NCI-H2227 (cell line): ENCODE measurements at regions not wholly inside any gene's neighbourhood (a gene's known extent, or its start where the extent isn't known, plus 50 kb on each side); places are given as distances from the start of the nearest gene placed in this dataset.

ENCODE experiments used
- DNase-seq: peaks from one replicate; lab custom pipeline; 2025; ENCODE audit not compliant: unreplicated experiment; lab: John Stamatoyannopoulos, UW

DNA sequence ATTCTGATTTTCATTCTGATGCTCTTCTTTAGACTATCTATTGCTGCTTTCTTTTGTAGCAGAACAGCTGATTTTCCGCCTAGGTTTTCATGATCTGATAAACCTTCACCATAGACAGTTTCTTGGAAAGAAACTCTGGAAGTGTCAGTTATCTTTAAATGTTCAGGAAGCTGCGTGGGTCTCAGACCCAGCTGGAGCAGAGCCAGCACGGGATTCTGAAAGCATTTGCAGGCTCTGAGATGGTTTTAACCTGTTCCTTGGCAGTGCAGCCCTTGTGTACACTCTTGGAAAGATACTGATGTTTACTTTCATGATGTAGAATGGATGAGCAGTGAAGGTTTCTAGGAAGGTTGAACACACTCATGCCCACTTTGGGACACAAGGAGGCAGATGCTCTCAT, 178.0 kb upstream of the DMRT1 start:
- DNase-seq = no peak

DNA sequence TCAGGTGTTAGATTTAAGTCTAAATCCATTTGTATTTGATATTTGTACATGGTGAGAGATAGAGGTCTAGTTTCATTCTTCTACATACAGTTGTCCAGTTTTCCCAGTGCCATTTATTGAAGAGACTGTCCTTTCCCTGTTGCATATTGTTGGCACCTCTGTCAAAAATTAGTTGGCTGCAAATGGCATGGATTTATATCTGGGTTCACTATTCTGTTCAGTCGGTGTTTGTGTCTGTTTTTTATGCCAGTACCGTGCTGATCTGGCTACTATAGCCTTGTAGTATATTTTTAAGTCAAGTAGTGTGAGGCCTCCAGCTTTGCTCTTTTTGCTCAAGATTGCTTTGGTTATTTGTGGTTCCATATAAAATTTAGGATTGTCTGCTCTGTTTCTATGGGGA, 176.2 kb upstream of the DMRT1 start:
- no peak for DNase-seq

DNA sequence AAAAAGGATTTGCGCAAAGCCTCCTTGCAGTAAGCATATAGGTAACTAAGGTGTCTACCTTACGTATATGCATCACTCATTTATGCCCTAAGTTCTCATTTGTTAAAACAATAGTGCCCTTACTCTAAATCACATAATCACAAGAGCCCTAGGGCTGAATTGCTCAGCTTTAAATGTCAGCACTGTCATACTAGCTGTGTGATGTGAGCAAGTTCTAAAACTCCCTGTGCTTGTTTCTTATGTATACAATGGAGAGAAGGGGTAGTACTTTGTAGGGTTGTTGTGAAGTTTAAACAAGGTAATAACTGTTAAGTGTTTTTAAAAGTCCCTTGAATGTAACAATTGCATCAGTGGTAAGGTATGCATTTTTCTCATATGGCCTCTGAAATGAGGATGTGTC, 169.5 kb upstream of the DMRT1 start:
- no peak for DNase-seq

DNA sequence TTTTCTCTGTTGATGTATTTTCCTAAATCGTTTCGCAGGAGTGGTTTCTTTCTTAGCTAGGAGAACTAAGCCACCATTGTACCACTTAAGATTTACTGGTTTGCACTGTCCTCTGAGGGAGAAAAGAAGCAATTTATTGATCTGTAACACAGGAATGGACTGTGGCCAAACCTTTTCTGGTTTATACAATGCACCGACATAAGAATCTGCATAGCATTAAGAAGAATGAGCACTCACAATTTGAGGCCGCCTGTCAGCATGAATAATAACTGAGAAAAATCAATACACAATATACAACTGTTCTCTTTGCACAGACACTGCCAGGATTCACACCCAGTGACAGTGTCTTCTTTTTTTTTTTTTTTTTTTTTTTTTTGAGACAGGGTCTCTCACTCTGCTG, 168.6 kb upstream of the DMRT1 start:
- DNase-seq = no peak

DNA sequence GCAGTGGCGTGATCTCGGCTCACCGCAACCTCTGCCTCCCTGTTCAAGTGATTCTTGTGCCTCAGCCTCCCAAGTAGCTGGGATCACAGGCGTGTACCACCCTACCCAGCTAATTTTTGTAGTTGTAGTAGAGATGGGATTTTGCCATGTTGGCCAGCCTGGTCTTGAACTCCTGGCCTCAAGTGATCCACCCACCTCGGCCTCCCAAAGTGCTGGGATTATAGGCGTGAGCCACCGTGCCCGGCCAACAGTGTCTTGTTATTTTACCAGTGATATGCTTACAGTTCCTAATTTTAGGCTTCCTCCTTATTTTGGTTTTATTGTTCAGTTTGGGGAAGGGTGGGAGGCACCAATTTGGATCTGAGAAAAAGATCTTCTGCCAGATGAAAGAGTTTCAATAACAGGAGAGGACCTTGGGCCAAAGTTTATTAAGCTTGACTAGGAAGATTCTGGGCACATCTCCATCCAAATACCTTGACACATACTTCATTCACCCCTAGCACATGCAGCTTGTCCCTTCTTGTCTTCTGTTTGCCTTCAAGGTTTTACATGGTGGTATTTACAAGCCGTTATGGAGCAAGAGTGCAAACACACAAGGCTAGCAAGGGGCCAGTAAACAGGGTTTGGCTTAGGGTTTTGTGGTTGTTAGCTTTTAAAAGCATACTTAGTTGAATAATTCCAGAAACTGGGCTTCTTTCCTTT, 168.1 kb upstream of the DMRT1 start:
- no peak for DNase-seq

DNA sequence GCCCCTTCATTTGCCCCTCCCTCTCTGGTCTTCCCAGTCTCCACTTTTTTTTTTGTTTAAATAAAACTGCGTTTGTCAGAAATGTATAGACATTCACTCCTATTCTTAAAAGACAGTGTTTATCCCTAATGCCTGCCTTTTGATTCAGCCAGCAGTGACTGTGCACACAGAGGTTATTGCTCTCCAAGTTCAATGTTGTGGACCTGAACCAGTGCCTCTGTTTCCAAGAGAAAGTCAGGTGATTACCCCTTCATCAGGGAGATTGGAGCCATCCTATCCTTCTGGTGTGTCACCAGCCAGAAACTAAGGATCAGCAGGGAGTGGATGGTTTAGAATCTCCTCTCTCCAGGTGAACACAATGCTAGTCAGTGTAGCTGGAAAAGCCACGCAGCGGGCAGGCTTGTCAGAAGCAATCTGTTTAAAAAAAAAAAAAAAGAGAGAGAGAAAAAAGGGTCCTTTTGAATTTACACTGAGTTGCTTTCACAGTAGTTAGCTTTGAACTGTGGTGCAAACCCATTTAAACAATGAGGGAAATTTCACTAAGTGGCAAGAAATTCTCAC, 167.5 kb upstream of the DMRT1 start:
- peak; percentile 44 for DNase-seq

DNA sequence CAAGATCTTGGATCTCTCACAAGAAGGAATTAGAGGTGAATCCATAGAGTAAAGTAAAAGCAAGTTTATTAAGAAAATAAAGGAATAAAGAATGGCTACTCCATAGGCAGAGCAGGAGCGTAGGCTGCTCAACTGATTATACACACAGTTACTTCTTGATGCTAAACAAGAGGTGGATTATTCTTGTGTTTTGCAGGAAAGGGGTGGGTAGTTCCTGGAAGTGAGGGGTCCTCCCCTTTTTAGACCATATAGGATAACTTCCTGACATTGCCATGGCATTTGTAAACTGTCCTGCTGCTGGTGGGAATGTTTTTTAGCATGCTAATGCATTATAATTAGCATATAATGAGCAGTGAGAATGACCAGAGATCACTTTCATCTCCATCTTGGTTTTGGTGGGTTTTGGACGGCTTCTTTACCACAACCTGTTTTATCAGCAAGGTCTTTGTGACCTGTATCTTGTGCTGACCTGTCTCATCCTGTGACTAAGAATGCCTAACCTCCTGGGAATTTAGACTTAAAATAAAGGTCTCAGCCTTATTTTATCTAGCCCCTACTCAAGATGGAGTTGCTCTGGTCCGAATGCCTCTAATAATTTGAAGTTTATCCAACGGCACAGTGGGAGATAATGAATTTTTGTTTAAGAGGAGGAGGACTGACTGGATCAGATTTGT, 165.7 kb upstream of the DMRT1 start:
- DNase-seq = no peak

DNA sequence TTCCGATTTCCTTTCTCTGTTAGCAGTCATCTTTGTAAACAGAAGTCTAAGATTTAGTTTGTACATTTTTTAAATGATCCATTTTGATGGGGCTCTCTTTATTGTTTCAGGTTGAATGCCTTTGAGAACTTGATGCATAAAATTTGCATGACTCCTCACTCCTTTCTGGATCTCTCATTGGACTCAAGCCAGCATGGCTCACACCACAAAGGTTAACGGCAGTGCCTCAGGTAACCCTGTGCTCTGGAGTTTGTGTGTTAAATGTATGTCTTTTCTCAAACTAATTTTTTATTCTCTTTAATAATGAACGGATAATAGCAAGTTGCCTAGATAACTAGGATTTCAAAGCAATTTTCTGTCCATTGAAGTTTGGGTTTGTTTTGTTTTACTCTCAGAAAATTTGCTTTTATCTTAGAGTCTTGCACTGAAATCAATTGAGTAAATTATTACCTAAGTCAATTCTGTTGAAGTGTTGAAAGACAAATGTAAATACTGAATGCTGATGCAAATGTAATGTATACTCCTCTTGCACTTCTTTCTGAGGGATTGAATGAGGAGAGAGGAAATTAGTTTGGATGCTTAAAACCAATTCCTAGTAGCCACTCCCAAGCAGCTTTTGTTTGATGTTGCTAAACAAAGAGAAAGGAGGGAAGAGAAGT, 164.6 kb upstream of the DMRT1 start:
- no peak for DNase-seq

DNA sequence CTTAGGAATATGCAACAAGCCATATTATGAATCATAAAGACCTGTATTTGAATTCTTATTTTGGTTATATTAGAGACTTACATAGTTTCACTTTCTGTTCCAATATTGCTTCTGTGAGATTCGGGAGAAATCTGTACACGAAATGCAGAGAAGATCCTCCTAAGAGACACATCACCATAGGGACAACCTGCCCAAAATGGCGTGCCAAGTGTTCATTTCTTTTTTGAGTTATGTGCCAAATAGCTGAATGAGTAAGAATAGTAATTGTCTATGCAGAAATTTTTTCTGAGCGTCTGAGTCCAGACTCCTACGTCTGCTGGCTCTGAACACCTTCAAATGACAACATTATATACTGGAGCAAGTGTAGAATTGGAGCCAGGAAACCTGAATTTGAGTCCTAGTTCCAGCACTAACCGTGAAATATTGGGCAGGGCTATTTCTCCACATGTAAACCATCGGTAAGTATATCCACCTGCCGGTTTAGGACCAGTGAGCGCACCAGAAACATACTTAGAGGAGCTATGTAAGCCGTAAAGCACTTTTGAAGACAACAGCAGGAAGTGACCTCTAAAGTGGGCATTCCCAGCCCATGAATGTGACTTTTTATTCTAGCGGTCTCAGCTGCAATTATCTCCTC, 163.9 kb upstream of the DMRT1 start:
- DNase-seq = no peak

DNA sequence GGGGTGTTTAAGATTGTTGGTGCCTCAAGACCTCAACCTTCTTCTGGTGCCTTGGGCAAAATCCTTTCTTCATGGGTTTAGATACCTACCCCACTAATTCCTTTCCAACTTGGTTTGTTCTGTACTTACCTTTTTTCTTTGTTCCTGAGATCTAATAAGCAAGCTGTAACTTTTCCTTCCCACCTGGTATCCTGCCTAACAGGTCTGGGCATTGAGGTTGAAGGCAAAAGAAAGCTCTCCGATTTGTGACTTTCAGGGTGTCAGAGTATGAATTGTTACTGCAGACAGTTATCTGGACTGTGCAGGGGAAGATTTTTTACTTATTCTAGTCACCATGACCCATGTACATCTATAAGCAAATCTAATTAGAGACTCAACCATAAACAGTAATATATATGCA, 162.6 kb upstream of the DMRT1 start:
- DNase-seq = no peak

DNA sequence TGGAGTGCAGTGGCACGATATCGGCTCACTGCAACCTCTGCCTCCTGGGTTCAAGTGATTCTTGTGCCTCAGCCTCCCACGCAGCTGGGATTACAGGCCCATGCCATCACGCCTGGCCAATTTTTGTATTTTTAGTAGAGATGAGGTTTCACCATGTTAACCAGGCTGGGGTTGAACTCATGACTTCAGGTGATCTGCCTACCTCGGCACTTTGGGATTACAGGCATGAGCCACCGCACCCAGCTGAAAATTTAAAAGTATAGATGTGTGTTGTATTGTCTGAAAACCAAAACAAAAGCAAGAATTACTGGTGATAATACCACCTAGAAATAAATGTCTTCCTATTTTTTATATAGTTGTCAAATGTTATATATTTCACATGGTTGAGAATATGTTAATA, 162.0 kb upstream of the DMRT1 start:
- DNase-seq = no peak

DNA sequence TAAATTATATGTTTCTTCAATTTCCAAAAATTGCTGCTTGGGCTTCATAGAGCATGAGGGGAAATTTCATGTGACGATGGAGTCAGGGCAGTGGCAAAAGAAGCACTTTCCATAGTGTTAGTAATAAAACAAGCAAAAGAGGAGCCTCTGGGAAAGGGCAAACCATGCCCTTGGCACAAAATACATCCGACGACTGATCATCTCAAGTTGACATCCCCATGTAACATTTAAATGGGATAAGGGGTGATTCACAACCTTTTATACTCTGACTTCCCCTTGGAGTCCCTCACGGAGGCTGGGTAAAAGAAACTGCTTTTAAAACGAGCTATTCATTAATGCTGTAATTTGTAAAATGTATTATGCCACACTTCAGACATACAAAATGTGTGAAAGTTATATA, 161.4 kb upstream of the DMRT1 start:
- DNase-seq = peak; percentile 52

DNA sequence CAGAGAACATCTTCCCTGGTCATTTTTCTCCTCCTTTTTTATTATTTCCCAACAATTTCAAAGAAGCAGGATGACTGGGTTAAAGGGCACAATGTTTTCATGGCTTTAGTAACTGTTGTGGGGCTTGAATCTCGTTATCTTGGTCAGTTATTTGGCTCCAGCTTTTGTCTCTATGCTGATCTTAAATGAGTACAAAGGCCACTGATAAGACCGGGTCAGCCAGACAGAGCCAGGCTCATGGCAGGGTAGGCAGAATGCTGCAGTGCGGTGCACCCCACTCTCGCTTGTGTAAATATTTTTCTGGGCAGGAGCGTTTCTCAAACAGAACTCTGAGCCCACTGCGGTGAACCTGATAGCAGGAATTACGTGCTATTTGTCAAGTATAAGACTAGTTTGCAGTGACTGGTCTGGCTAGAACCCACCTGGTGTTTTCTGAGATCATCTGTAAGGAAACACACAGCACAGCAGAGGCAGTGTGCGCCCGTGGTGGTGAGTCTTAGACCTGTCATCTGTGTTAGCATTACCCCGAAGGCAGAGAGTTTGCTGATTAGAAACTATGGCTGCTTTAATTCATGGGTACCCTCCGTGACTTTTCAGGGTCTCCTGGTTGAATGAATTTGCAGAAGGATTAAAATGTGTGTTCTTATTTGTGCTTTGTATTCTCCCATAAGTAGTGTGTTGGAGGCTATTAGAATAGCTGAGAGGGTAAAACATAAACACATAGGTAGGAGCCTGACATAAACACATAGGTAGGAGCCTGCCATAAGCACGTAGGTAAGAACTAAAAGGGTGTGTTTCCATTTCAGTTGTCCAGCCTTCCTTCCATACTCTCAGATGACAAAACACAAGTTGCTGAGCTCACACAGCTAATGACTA, 158.6 kb upstream of the DMRT1 start:
- DNase-seq = no peak

DNA sequence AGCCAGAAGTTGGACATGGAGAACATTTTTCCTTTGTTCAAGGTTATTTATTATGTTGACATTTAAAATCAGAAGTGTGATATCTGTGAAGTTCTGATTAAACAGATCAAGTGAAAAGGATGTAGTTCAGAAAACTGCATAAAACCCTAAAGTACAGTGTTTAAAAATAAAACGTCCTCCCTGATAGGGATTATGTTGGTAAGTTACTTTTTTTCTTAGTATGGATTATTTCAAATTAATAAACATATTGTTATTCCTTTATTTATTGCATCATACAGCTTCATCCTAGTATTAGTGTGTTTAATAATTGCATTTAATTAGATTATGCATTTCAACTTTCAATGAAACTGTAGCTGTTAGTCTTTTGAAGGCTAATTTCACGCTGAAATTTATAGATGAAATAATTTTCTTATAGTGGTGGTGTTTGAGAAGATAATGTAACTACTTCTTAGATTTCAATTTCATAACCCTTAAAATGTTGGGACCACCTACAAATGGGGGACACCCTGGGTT, 157.9 kb upstream of the DMRT1 start:
- no peak for DNase-seq

DNA sequence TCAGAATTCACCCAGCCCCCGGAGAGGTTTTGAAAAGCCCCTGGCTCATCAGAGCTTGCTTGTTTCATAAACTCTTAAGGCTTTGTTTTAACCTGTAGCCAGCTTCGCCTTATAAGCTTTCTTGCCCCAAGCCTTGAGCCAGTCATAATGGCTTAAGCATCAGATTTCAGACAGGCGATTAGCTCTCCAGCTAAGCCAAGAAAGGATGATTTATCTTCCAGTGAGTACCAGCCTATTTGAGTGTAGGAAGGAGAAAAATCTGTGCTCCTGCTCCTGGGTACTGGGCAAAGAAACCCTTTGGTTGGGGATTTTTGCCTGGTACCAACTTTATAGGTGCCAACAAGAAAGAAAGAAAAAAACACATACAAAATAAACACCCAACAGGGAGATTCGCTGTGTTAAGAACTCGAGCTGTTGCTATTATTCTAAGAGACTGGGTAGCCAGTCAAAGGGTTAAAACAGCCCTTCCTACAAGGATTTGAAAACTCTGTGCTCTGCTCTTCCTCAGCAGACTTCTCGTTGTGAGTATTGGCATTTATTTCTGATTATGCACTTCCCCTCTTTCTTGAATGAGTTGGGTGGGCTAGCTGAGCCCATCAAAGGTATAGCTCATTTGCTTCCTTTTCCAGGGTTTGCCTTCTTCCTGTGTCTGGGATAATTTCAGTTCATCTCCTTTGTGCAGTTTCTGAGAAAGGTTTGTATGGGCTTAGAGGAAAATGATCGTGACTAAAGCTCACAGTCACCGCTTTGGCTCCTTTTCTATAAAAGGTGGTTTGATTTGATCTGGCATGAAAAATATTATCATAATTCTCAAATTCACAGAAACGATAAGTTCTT, 157.2 kb upstream of the DMRT1 start:
- DNase-seq = peak; percentile 27

DNA sequence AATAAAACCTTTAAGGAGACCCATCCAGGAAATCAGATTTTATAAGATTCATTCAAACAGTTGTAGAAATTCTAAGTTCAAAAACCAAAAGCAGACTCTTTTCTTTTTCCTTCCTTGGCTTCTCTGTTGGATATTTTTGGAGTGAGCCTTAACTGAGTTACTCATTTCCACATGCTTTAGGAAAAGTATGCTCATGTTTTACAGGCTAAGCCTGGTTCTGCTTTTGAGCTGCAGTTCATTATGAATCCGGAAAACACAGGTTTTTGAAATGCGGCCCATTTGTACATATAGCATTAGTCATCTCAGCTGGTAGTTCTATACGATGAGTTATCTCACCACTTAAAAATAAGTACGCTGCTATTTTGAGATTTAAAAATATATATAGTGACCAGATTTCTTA, 156.6 kb upstream of the DMRT1 start:
- no peak for DNase-seq

DNA sequence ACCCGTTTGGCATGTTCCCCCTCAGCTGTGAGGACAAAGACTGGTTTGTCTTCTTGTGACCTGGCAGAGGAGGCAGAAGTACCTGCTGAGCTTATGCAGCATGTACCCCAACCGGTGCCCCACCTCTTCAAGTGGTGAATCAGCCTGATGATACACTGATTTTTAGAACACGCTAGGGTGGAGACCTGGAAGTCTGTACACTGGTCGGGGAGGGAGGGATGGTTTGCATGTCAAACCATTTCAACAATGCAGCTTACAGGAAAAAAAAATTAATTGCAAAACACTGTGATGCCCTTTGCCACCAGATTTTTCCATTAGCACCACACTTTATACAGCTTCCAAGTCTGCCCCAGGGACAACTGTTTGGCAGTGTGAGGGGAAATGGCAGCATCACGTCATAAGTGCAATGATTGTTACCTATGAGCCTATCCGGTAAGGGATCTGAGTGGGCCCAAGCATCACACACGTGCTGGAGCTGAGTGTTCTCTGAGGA, 155.1 kb upstream of the DMRT1 start:
- DNase-seq = no peak

DNA sequence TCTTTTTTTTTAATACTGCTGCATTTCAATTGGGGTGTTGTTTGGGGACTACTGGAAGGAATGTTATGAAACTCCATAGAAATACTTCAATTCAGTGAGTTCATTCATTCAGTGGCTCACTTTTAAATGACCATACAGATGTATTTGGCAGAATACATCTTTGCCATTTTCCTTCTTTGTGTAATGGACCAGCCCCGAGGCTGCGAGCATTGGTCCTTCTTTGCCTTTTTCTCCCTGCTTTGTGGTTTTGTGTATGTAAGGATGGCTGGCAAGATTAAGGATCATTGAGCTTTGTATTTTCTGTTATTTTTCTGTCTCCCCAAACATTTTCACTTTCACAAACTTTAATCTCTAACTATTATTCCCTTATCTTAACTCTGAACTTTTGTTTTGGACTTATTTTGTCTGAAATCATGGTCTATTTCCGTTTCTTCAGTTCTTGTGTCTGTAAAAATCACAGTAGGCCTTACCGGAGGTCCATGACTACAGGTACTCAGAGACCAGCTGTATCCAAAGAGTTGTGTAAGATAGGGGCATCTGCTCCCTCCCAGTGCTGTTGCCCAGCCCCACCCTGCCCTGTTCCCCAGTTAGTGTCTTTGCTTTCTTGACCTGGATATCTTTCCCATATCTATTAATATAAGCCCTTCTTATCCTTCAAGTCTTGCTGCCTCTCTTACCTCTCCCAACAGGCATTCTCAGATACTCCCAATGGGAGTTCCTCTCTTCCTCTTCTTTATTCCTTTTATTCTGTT, 154.3 kb upstream of the DMRT1 start:
- DNase-seq = no peak

DNA sequence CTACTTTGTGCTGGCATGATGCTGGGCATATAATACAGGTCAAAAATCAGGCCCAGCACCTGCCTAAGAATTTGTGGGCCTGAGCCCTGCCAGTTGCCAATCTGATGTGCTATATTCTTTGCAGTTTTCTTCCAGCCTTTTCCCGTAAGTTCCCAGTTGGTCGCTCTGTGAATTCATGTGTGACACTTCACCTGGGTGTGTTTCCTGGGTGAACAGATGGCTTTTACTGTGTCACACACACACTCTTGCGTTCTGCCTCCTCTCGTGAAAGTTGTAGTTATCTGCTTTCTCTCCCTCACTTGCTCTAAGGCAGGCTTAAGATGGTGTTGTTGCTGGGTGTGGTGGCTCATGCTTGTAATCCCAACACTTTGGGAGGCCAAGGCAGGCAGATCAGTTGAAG, 153.5 kb upstream of the DMRT1 start:
- DNase-seq = no peak
